ENCODE measurements at regions not wholly inside any gene's neighbourhood (a gene's known extent, or its start where the extent isn't known, plus 50 kb on each side); places are given as distances from the start of the nearest gene placed in this dataset.

DNA sequence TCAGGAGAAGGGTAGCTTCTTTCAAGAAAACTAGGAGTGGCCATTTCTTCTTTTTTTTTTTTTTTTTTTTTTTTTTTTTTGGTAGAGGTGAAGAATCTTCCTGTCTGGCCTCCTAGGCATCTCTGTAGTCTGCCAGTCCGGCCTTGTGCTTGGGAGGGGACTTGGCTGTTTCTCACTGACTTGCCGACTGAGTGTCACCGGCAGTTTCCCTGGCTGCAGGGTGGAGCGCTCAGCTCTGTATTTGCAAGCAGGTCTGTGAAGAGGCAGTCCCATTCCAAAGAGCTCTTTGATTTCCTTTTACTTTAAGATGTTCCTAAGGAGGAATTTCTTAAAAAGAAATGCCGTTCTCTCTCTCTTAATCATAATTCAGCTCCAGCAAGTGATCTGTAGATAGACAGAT, 212.6 kb downstream of the ADRA2A start:
- H3T11ph ChIP-seq (ENCODE audit: low read length) = no peak overlapping the region
- H3K79me1 ChIP-seq (ENCODE audit: insufficient read depth, low read depth, low read length, poor library complexity, severe bottlenecking) = no peaks in the 10 kb centered on the region
- no peak overlapping the region for H3K14ac ChIP-seq (ENCODE audit: insufficient read depth, low read length)
- H3K23ac ChIP-seq (ENCODE audit: insufficient read length, low read depth, low read length) = no peak overlapping the region
- H2BK120ac ChIP-seq (ENCODE audit: low read depth, low read length, poor library complexity, severe bottlenecking) = no peak overlapping the region
- no peak overlapping the region for H2BK12ac ChIP-seq (ENCODE audit: insufficient read length, low read depth, low read length)
- no peak overlapping the region for H4K91ac ChIP-seq (ENCODE audit: insufficient read length, low read depth, low read length)
- no peaks in the 10 kb centered on the region for H3K9me3 ChIP-seq (ENCODE audit: control insufficient read depth, low read depth, low read length)
- no peak overlapping the region for H2AK5ac ChIP-seq (ENCODE audit: insufficient read length, low read length)
- no peak overlapping the region for H3K27ac ChIP-seq (ENCODE audit: insufficient read length, low read depth, low read length)
- H3K27me3 ChIP-seq (ENCODE audit: insufficient read depth, low read length) = no peaks in the 10 kb centered on the region
- Mint-ChIP-seq H3K9me3 (no peaks in the 10 kb centered on the region), H3K27me3 (ENCODE audit: low read depth) (peaks cover 3% of the 10 kb centered on the region), H3K27ac (no peak overlapping the region; a peak in 1 of 7 replicates), H3K4me3 (no peak overlapping the region), H3K4me1 (no peaks in the 10 kb centered on the region), H3K36me3 (ENCODE audit: insufficient read depth in 1 of 3, low read depth in 3 of 3) (no peaks in the 10 kb centered on the region)
- no peaks in the 10 kb centered on the region for H3K23me2 ChIP-seq (ENCODE audit: insufficient read length, low read depth, low read length, poor library complexity, severe bottlenecking)
- no peaks in the 10 kb centered on the region for H3K79me2 ChIP-seq (ENCODE audit: insufficient read depth, low read length)
- TF ChIP-seq, protein P1, sequence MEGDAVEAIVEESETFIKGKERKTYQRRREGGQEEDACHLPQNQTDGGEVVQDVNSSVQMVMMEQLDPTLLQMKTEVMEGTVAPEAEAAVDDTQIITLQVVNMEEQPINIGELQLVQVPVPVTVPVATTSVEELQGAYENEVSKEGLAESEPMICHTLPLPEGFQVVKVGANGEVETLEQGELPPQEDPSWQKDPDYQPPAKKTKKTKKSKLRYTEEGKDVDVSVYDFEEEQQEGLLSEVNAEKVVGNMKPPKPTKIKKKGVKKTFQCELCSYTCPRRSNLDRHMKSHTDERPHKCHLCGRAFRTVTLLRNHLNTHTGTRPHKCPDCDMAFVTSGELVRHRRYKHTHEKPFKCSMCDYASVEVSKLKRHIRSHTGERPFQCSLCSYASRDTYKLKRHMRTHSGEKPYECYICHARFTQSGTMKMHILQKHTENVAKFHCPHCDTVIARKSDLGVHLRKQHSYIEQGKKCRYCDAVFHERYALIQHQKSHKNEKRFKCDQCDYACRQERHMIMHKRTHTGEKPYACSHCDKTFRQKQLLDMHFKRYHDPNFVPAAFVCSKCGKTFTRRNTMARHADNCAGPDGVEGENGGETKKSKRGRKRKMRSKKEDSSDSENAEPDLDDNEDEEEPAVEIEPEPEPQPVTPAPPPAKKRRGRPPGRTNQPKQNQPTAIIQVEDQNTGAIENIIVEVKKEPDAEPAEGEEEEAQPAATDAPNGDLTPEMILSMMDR (conservative IDR thresholded peaks at IDR 0.05) = no peak
- no CpG with 5 or more reads among the region's 5 CpGs for WGBS (ENCODE audit: extremely low coverage, insufficient read length, low lambda C conversion rate)
- H2BK5ac ChIP-seq (ENCODE audit: insufficient read length, low read length) = no peak overlapping the region
- H4K20me1 ChIP-seq (ENCODE audit: control insufficient read depth, insufficient read depth, insufficient read length) = no peaks in the 10 kb centered on the region
- no peak overlapping the region for H3K4ac ChIP-seq (ENCODE audit: low read depth, low read length)
- H4K5ac ChIP-seq (ENCODE audit: insufficient read length, low read depth, low read length) = no peak overlapping the region
- H2BK20ac ChIP-seq (ENCODE audit: low read depth, low read length, poor library complexity, severe bottlenecking) = no peak overlapping the region
- H3K4me2 ChIP-seq (ENCODE audit: insufficient read depth, insufficient read length, low read length) = no peak overlapping the region
- H2AFZ ChIP-seq (ENCODE audit: low read length) = no peak overlapping the region
- DNase-seq = no peak
- H3K4me1 ChIP-seq (ENCODE audit: insufficient read depth, low read length) = no peaks in the 10 kb centered on the region
- H2BK15ac ChIP-seq (ENCODE audit: low read depth, low read length) = no peak overlapping the region
- no peak overlapping the region for H3K56ac ChIP-seq (ENCODE audit: insufficient read length, low read depth, low read length)
- H3K9ac ChIP-seq (ENCODE audit: extremely low read depth, insufficient read length, low read length) = no peak overlapping the region
- no peak overlapping the region for H3K18ac ChIP-seq (ENCODE audit: insufficient read length, low read depth, low read length)
- H4K8ac ChIP-seq (replicated peaks; ENCODE audit: insufficient read length, low read depth, low read length) = no peak overlapping the region
